Osteoblast (primary cell): ENCODE measurements at regions not wholly inside any gene's neighbourhood (a gene's known extent, or its start where the extent isn't known, plus 50 kb on each side); places are given as distances from the start of the nearest gene placed in this dataset.

Source experiments
- DNase-seq: peaks from one replicate; pipeline ENCODE4 v3.0.0; 2011; ENCODE audit warnings: low spot score, mixed read lengths; ENCODE audit not compliant: insufficient read length; ENCODE audit errors: missing footprints
- H2AFZ ChIP-seq: 2 replicates; pipeline ENCODE4 v1.6.0; 2011; ENCODE audit warnings: mild to moderate bottlenecking, low read length
- H3K27ac ChIP-seq: 2 replicates; pipeline ENCODE4 v1.5.1; 2011; ENCODE audit warnings: mild to moderate bottlenecking, low read depth, low read length, moderate library complexity
- H3K27me3 ChIP-seq: 2 replicates; pipeline ENCODE4 v1.6.0; 2012; ENCODE audit warnings: mild to moderate bottlenecking, control low read depth, inconsistent platforms, low read length, moderate library complexity; ENCODE audit not compliant: insufficient read depth
- H3K36me3 ChIP-seq: 2 replicates; pipeline ENCODE4 v1.5.1; 2011; ENCODE audit warnings: mild to moderate bottlenecking, low read length, control low read depth, moderate library complexity; ENCODE audit not compliant: insufficient read depth
- H3K4me1 ChIP-seq: 2 replicates; pipeline ENCODE4 v1.5.1; 2011; ENCODE audit warnings: mild to moderate bottlenecking, low read length, control low read depth, moderate library complexity; ENCODE audit not compliant: insufficient read depth
- H3K4me2 ChIP-seq: 2 replicates; pipeline ENCODE4 v1.6.0; 2011; ENCODE audit warnings: mild to moderate bottlenecking, low read length; ENCODE audit not compliant: insufficient read depth
- H3K4me3 ChIP-seq: fragments of 200-600 bp; sonication (generic); 3 replicates; pipeline ENCODE4 v1.5.1; 2012; ENCODE audit warnings: mild to moderate bottlenecking, low read length, inconsistent platforms; ENCODE audit not compliant: insufficient read depth
- H3K79me2 ChIP-seq: 2 replicates; pipeline ENCODE4 v1.6.0; 2012; ENCODE audit warnings: mild to moderate bottlenecking, low read length, control low read depth, inconsistent platforms; ENCODE audit not compliant: insufficient read depth
- H3K9me3 ChIP-seq: 2 replicates; pipeline ENCODE4 v1.5.1; 2011; ENCODE audit warnings: low read depth, low read length, control low read depth
- H4K20me1 ChIP-seq: 2 replicates; pipeline ENCODE4 v1.6.0; 2012; ENCODE audit warnings: mild to moderate bottlenecking, low read length, control low read depth; ENCODE audit not compliant: insufficient read depth
- TF ChIP-seq, protein P1 (sequence below): IDR thresholded peaks from 2 replicates; pipeline ENCODE4 v1.5.1; 2011; ENCODE audit warnings: mild to moderate bottlenecking, low read depth, low read length, moderate library complexity; ENCODE audit errors: extremely low read depth

GRCh38 chr4:157908031-157908430 is 264.8 kb downstream of the GASK1B start:
- Histone ChIP-seq H2AFZ (no peak overlapping the region), H3K9me3 (no peaks in the 10 kb centered on the region), H3K27ac (no peak overlapping the region), H3K4me3 (no peak overlapping the region), H3K4me2 (no peak overlapping the region), H3K27me3 (no peaks in the 10 kb centered on the region), H3K79me2 (no peaks in the 10 kb centered on the region), H4K20me1 (no peaks in the 10 kb centered on the region), H3K4me1 (no peaks in the 10 kb centered on the region), H3K36me3 (no peaks in the 10 kb centered on the region)
- DNase-seq: peak; percentile 10
- TF ChIP-seq, protein P1, sequence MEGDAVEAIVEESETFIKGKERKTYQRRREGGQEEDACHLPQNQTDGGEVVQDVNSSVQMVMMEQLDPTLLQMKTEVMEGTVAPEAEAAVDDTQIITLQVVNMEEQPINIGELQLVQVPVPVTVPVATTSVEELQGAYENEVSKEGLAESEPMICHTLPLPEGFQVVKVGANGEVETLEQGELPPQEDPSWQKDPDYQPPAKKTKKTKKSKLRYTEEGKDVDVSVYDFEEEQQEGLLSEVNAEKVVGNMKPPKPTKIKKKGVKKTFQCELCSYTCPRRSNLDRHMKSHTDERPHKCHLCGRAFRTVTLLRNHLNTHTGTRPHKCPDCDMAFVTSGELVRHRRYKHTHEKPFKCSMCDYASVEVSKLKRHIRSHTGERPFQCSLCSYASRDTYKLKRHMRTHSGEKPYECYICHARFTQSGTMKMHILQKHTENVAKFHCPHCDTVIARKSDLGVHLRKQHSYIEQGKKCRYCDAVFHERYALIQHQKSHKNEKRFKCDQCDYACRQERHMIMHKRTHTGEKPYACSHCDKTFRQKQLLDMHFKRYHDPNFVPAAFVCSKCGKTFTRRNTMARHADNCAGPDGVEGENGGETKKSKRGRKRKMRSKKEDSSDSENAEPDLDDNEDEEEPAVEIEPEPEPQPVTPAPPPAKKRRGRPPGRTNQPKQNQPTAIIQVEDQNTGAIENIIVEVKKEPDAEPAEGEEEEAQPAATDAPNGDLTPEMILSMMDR: no peak

- Histone ChIP-seq H3K27ac (no peak overlapping the region), H3K79me2 (no peaks in the 10 kb centered on the region), H3K36me3 (no peaks in the 10 kb centered on the region), H2AFZ (no peak overlapping the region), H3K4me3 (no peak overlapping the region), H3K4me1 (no peaks in the 10 kb centered on the region), H3K9me3 (no peaks in the 10 kb centered on the region), H3K4me2 (no peak overlapping the region), H3K27me3 (no peaks in the 10 kb centered on the region), H4K20me1 (no peaks in the 10 kb centered on the region)
- TF ChIP-seq, protein P1: no peak
- no peak for DNase-seq
Observed at GRCh38 chr4:157907226-157907946, 265.4 kb downstream of the GASK1B start.

GRCh38 chr4:157898836-157899605 is 273.8 kb downstream of the GASK1B start:
- Histone ChIP-seq H3K4me3 (no peak overlapping the region), H3K4me2 (no peak overlapping the region), H4K20me1 (no peaks in the 10 kb centered on the region)

More at GRCh38 chr4:157898836-157899605, 273.8 kb downstream of the GASK1B start:
- Histone ChIP-seq H3K27ac (no peak overlapping the region), H2AFZ (no peak overlapping the region), H3K9me3 (no peaks in the 10 kb centered on the region), H3K36me3 (no peaks in the 10 kb centered on the region), H3K27me3 (no peaks in the 10 kb centered on the region), H3K4me1 (no peaks in the 10 kb centered on the region), H3K79me2 (no peaks in the 10 kb centered on the region)
- no peak for DNase-seq
- TF ChIP-seq, protein P1: no peak
